ENCODE measurements at regions not wholly inside any gene's neighbourhood (a gene's known extent, or its start where the extent isn't known, plus 50 kb on each side); places are given as distances from the start of the nearest gene placed in this dataset.
"Not testable (repeated sequence)": the region's sequence is repeated elsewhere in the genome, so short reads cannot be mapped to it uniquely, and the experiment has no call there.

DNA sequence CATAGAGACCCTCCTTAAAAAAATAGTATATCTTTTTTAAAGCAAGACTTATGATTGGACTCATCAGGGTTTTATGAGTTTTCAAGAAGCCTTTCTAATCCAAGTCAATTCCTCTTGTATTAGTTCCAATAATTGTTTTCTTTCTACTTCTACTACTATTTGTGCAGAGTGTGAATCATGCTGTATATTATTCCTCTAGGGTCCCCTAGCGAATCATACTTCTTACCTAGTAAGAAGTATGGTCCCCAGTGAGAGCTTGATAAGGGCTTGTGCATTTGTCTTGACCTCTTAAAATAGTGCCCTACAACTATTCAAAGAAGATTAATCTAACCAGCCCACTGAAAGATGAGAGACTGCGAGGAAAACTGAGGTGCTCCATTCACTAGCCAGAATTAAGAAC lies 715.7 kb upstream of the ZP4 start:
- H3K27ac ChIP-seq, result peak overlapping the region in 8 of 11 experiments; percentile 16 to 77 (median 54); a peak in 15 of 22 replicates
- H3K36me3 ChIP-seq, result no peaks in the 10 kb centered on the region
- TF ChIP-seq Cebpa-rat (IDR thresholded peaks at IDR 0.05), result no peak
- H3K4me3 ChIP-seq, result no peak overlapping the region
- H3K9ac ChIP-seq, result peak overlapping the region in 2 of 11 experiments; percentile 11 to 43; a peak in 1 of 22 replicates
- peak overlapping the region in 6 of 11 experiments; percentile 28 to 60 (median 55); a peak in 13 of 22 replicates for H3K4me2 ChIP-seq
- no peaks in the 10 kb centered on the region for H3K27me3 ChIP-seq
- H3K4me1 ChIP-seq, result peaks cover under 1 to 35% (median 22%) of the 10 kb centered on the region in 10 experiments; a peak in 19 of 20 replicates
- H3K9me3 ChIP-seq (replicated peaks in 1 of 11), result peaks cover 0 to 17% (median 0%) of the 10 kb centered on the region in 11 experiments; a peak in 3 of 22 replicates
- H4K20me1 ChIP-seq, result no peaks in the 10 kb centered on the region

DNA sequence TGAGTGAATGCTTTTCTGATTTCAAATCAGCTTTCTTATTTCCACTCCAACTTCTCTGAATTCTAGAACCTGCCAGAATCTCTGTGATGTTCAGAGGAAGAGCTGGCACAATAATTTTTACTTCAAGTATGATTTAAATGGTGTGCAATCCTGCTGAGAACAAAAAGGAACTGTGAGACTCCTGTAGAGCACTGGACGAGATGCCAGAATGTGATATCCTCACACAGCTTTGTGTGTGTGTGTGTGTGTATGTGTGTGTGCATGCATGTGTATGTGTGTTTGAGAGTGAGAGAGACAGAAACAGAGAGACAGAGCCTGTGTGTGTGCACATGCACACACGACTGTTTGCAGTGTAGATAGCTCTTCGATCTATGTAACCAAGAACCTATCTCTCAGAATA lies 713.6 kb upstream of the ZP4 start:
- no peak overlapping the region for H3K4me2 ChIP-seq
- H3K9ac ChIP-seq, result no peak overlapping the region
- H3K4me1 ChIP-seq, result peaks cover 0 to 38% (median 24%) of the 10 kb centered on the region in 10 experiments; a peak in 15 of 20 replicates
- peaks cover 0 to 10% (median 0%) of the 10 kb centered on the region in 11 experiments; a peak in 3 of 22 replicates for H3K9me3 ChIP-seq (replicated peaks in 1 of 11)
- no peak overlapping the region for H3K27ac ChIP-seq
- H3K36me3 ChIP-seq, result no peaks in the 10 kb centered on the region
- no peaks in the 10 kb centered on the region for H4K20me1 ChIP-seq
- no peak overlapping the region for H3K4me3 ChIP-seq
- no peak for TF ChIP-seq Cebpa-rat (IDR thresholded peaks at IDR 0.05)
- no peaks in the 10 kb centered on the region for H3K27me3 ChIP-seq

DNA sequence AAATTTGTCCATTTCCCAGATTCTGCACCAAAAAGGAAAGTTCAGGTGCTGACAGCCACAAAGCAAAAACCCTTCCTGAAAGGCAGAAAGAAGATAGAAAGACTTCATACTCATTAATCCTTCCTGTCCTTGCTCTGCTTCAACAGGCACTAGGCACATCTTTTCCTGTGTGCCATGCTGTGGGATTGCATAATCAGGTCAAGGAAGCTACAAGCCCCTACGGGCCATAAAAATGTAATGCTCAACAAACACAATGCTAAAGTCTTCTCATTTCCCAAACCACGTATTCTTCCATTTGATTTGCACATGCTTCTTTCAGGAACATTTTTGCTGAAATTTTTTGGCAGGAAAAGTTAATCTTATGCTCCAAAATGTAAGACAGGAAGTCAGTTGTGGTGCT lies 710.9 kb upstream of the ZP4 start:
- H3K36me3 ChIP-seq; H4K20me1 ChIP-seq; H3K9ac ChIP-seq; H3K9me3 ChIP-seq (replicated peaks in 1 of 11); H3K27me3 ChIP-seq; H3K27ac ChIP-seq; H3K4me3 ChIP-seq: not testable (repeated sequence)
- peaks cover 0 to 19% (median 11%) of the 10 kb centered on the region in 10 experiments; a peak in 14 of 20 replicates for H3K4me1 ChIP-seq
- peak overlapping the region in 9 of 11 experiments; percentile 2 to 52 (median 22); a peak in 13 of 22 replicates for H3K4me2 ChIP-seq
- 0 out of 22 replicates have a peak, but pooled peaks of 2 of the 11 experiments have one; percentile 9 to 27 for TF ChIP-seq Cebpa-rat (IDR thresholded peaks at IDR 0.05)

DNA sequence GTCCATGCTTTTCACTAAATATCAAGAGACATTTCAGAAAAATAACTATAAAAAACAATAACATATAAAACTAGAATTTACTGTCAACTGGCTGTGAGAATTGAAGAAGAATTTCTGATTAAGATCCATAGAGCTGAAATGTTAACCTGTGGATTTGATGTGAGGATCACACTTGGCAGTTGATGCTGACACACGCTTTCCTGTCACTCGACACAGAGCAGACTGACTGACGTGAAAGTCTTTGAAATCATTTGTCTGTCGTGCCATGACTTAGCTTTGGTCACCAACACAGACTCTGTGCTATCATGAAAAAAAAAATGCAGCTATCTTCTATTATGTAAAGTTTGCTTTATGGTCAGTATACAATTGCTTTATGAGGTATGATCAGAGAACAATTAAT lies 706.0 kb upstream of the ZP4 start:
- Histone ChIP-seq H3K27me3 (no peaks in the 10 kb centered on the region), H3K9ac (no peak overlapping the region), H3K9me3 (replicated peaks in 1 of 11) (no peaks in the 10 kb centered on the region), H3K27ac (no peak overlapping the region), H3K4me1 (peaks cover 0 to 7% (median 5%) of the 10 kb centered on the region in 10 experiments; a peak in 8 of 20 replicates), H3K4me2 (no peak overlapping the region), H3K36me3 (no peaks in the 10 kb centered on the region), H3K4me3 (no peak overlapping the region), H4K20me1 (no peaks in the 10 kb centered on the region)
- TF ChIP-seq Cebpa-rat (IDR thresholded peaks at IDR 0.05), result no peak

DNA sequence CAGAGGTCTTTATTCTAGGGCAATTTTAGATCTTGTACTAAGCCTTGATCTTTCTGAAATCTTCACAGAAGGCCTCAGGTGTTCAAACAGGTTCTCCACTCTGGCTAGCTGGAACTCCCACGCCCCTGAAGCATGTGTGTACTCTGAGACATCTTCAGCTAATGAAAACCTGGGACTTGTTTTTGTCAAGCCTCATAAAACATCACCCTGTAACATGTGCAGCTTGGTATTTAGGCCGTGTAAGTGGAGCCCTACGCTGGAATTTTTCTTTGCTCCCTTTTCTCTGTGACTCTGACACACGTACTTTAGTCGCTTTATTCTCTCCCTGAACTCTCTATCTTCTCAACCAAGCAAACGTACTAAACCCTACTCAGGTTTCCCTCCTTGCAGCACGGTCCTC lies 701.9 kb upstream of the ZP4 start:
- no peaks in the 10 kb centered on the region for H3K4me1 ChIP-seq
- no peaks in the 10 kb centered on the region for H4K20me1 ChIP-seq
- H3K27ac ChIP-seq, result no peak overlapping the region
- no peak overlapping the region for H3K4me3 ChIP-seq
- no peak overlapping the region for H3K9ac ChIP-seq
- no peak overlapping the region for H3K4me2 ChIP-seq
- TF ChIP-seq Cebpa-rat (IDR thresholded peaks at IDR 0.05), result no peak
- no peaks in the 10 kb centered on the region for H3K9me3 ChIP-seq (replicated peaks in 1 of 11)
- no peaks in the 10 kb centered on the region for H3K36me3 ChIP-seq
- no peaks in the 10 kb centered on the region for H3K27me3 ChIP-seq

DNA sequence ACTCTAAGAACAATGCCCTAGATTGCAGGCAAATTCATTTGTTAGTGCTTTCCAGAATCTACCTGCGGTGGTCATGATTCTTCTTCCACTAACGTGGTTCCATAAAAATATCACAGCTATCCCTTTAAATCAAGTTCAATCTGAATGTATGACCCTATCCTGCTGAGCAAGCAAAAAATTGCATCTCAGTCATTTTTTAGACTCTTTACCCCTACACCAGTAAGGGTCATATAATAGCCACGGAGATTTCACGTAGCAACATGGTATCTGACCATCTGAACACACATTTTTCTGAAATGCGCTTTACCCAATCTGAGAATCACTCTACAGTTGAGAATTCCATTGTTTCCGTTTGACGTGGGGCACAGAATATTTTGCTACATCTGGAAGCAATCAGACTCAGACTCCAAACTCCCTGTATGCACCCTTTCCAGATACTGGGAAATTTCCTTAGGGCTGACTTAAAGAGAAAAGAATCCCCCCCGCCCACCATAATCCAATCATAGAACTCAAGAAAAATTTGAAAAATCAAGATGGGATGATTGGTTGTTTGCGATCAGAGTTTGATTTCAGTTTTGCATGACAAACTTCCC lies 699.2 kb upstream of the ZP4 start:
- Histone ChIP-seq H3K4me3 (no peak overlapping the region), H3K27me3 (no peaks in the 10 kb centered on the region), H3K27ac (no peak overlapping the region), H3K4me2 (no peak overlapping the region), H4K20me1 (no peaks in the 10 kb centered on the region), H3K9ac (no peak overlapping the region), H3K36me3 (no peaks in the 10 kb centered on the region), H3K9me3 (replicated peaks in 1 of 11) (no peaks in the 10 kb centered on the region), H3K4me1 (no peaks in the 10 kb centered on the region)
- TF ChIP-seq Cebpa-rat (IDR thresholded peaks at IDR 0.05), result no peak

DNA sequence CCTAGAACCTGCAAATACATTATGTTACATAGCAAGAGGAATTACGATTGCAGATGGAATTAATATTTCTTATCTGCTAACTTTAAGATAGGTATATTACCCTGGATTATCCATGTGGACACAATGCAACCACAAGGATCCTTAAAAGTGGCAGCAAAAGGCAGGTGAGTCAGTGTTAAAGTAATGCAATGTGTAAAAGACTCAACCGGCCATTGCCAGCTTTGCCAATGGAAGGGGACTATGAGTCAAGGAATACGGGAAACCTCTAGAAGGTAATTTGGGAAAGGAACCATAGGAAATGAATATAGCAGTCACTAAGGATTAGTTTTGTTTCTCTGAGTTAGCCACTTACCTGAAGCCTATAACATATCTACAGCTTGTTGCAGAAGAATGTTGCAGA lies 692.1 kb upstream of the ZP4 start:
- H3K27me3 ChIP-seq, result no peaks in the 10 kb centered on the region
- no peaks in the 10 kb centered on the region for H3K9me3 ChIP-seq (replicated peaks in 1 of 11)
- no peak overlapping the region for H3K27ac ChIP-seq
- no peak overlapping the region for H3K4me2 ChIP-seq
- H3K9ac ChIP-seq, result no peak overlapping the region
- H4K20me1 ChIP-seq, result no peaks in the 10 kb centered on the region
- no peak for TF ChIP-seq Cebpa-rat (IDR thresholded peaks at IDR 0.05)
- no peak overlapping the region for H3K4me3 ChIP-seq
- no peaks in the 10 kb centered on the region for H3K4me1 ChIP-seq
- no peaks in the 10 kb centered on the region for H3K36me3 ChIP-seq

DNA sequence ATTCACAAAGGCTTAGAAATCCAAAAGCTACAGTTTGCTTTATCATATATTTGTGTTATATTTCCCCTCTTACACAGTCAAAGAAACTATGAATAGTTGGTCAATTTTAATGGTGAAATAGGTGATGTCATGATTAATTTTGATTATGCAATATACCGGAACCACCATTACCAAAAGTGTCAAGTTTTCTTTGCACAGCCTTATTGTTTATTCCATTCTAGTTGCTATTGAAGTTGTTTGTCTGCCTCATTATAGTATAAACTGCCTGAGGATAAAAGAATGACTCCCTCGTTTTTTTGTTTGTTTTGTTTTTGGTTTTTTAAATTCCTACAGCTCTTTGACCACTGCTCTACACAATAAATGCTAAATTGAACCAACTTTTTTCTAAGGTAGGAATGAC lies 690.6 kb upstream of the ZP4 start:
- Histone ChIP-seq H3K9ac (no peak overlapping the region), H3K27me3 (no peaks in the 10 kb centered on the region), H3K4me1 (no peaks in the 10 kb centered on the region), H3K27ac (no peak overlapping the region), H3K9me3 (replicated peaks in 1 of 11) (peaks cover 0 to 6% (median 0%) of the 10 kb centered on the region in 11 experiments; a peak in 3 of 22 replicates), H3K4me3 (no peak overlapping the region), H3K36me3 (no peaks in the 10 kb centered on the region), H4K20me1 (no peaks in the 10 kb centered on the region), H3K4me2 (no peak overlapping the region)
- TF ChIP-seq Cebpa-rat (IDR thresholded peaks at IDR 0.05), result 0 out of 22 replicates have a peak, but pooled peaks of 1 of the 11 experiments have one; percentile 17

DNA sequence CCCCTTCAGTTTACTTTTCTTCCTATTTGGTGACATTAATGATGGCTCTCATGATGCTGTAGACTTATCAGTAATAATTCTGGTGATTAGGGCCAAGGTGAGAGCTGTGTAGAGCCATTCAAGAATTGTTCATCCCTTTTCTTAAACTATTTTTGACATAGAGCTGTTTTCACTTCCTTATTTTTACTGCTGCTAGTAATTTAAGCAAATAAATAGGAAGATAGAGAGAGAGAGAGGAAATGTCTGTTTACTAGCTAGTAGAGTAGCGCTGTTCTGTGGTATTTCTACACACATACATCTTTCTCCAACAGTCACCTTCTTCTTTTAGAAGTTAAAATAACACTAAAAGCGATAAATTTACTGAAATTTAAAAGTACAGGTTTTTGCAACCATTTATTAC lies 678.0 kb upstream of the ZP4 start:
- TF ChIP-seq Cebpa-rat (IDR thresholded peaks at IDR 0.05), result no peak
- Histone ChIP-seq H3K9ac (no peak overlapping the region), H4K20me1 (no peaks in the 10 kb centered on the region), H3K27me3 (no peaks in the 10 kb centered on the region), H3K4me3 (no peak overlapping the region), H3K36me3 (no peaks in the 10 kb centered on the region), H3K27ac (peak overlapping the region in 1 of 11 experiments; percentile 13; a peak in 1 of 22 replicates), H3K4me1 (peaks cover 8 to 18% (median 15%) of the 10 kb centered on the region in 10 experiments; a peak in 19 of 20 replicates), H3K4me2 (peak overlapping the region; percentile 8 to 64 (median 40); a peak in 19 of 22 replicates), H3K9me3 (replicated peaks in 1 of 11) (peaks cover 0 to 5% (median 0%) of the 10 kb centered on the region in 11 experiments; a peak in 7 of 22 replicates)

DNA sequence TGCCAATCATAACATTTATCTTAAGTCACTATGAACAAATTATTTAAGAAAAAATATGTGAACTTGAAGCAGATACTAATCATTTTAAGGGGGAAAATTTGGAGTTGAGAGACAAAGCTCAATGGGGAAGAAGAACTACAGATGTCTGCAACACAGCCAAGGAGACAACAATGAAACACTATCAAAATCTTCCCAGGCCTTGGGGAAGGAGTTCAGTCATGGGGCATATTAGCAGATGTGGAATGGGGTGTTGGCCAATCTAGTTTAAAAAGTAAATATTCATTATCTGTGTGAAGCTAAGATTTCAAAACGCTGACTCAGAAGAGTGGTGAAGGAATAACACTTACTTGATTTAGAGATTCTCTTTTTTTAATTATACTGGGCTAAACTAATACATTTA lies 671.6 kb upstream of the ZP4 start:
- Histone ChIP-seq H3K9ac (no peak overlapping the region), H3K9me3 (replicated peaks in 1 of 11) (peaks cover 0 to 17% (median 7%) of the 10 kb centered on the region in 11 experiments; a peak in 14 of 22 replicates), H3K4me3 (no peak overlapping the region), H3K27ac (no peak overlapping the region), H3K4me1 (no peaks in the 10 kb centered on the region), H4K20me1 (no peaks in the 10 kb centered on the region), H3K4me2 (no peak overlapping the region), H3K27me3 (no peaks in the 10 kb centered on the region), H3K36me3 (no peaks in the 10 kb centered on the region)
- no peak for TF ChIP-seq Cebpa-rat (IDR thresholded peaks at IDR 0.05)
